ENCODE measurements at regions not wholly inside any gene's neighbourhood (a gene's known extent, or its start where the extent isn't known, plus 50 kb on each side); places are given as distances from the start of the nearest gene placed in this dataset.

- DNase-seq (ENCODE audit: low read depth in 2 of 2) = no peak
Observed at GRCh38 chr4:159500861-159501260, 398.0 kb downstream of the RAPGEF2 start.

GRCh38 chr4:159503236-159504008, 400.5 kb downstream of the RAPGEF2 start:
- no peak for DNase-seq (ENCODE audit: low read depth in 2 of 2)

GRCh38 chr4:159504684-159505083, 401.8 kb downstream of the RAPGEF2 start:
- DNase-seq (ENCODE audit: low read depth in 2 of 2) = no peak

GRCh38 chr4:159505266-159505975, 402.5 kb downstream of the RAPGEF2 start:
- DNase-seq (ENCODE audit: low read depth in 2 of 2) = no peak

- DNase-seq (ENCODE audit: low read depth in 2 of 2) = no peak
Observed at GRCh38 chr4:159506801-159507517, 404.1 kb downstream of the RAPGEF2 start.

GRCh38 chr4:159508917-159509500, 406.1 kb downstream of the RAPGEF2 start:
- DNase-seq (ENCODE audit: low read depth in 2 of 2) = no peak

GRCh38 chr4:159512348-159512747, 409.5 kb downstream of the RAPGEF2 start:
- DNase-seq (ENCODE audit: low read depth in 2 of 2) = no peak

GRCh38 chr4:159515314-159516025, 412.6 kb downstream of the RAPGEF2 start:
- DNase-seq (ENCODE audit: low read depth in 2 of 2) = no peak

- DNase-seq (ENCODE audit: low read depth in 2 of 2) = no peak
Observed at GRCh38 chr4:159516556-159517140, 413.8 kb downstream of the RAPGEF2 start.

- DNase-seq (ENCODE audit: low read depth in 2 of 2) = no peak
Observed at GRCh38 chr4:159520074-159520473, 417.2 kb downstream of the RAPGEF2 start.

GRCh38 chr4:159526172-159526571, 423.3 kb downstream of the RAPGEF2 start:
- no peak for DNase-seq (ENCODE audit: low read depth in 2 of 2)

- DNase-seq (ENCODE audit: low read depth in 2 of 2) = no peak
Observed at GRCh38 chr4:159534655-159535054, 431.8 kb downstream of the RAPGEF2 start.

- DNase-seq (ENCODE audit: low read depth in 2 of 2) = no peak
Observed at GRCh38 chr4:159538556-159538955, 435.7 kb downstream of the RAPGEF2 start.

GRCh38 chr4:159540038-159540437, 437.2 kb downstream of the RAPGEF2 start:
- DNase-seq (ENCODE audit: low read depth in 2 of 2) = no peak

- no peak for DNase-seq (ENCODE audit: low read depth in 2 of 2)
Observed at GRCh38 chr4:159540501-159540900, 437.6 kb downstream of the RAPGEF2 start.

GRCh38 chr4:159541143-159541542, 438.3 kb downstream of the RAPGEF2 start:
- DNase-seq (ENCODE audit: low read depth in 2 of 2) = no peak

- no peak for DNase-seq (ENCODE audit: low read depth in 2 of 2)
Observed at GRCh38 chr4:159542296-159542695, 439.4 kb downstream of the RAPGEF2 start.

- no peak for DNase-seq (ENCODE audit: low read depth in 2 of 2)
Observed at GRCh38 chr4:159543831-159544230, 441.0 kb downstream of the RAPGEF2 start.

- no peak for DNase-seq (ENCODE audit: low read depth in 2 of 2)
Observed at GRCh38 chr4:159545556-159545955, 442.7 kb downstream of the RAPGEF2 start.

GRCh38 chr4:159547645-159548308, 444.9 kb downstream of the RAPGEF2 start:
- DNase-seq (ENCODE audit: low read depth in 2 of 2) = no peak

GRCh38 chr4:159549098-159549518, 446.2 kb downstream of the RAPGEF2 start:
- no peak for DNase-seq (ENCODE audit: low read depth in 2 of 2)

Measured in stimulated activated CD8-positive, alpha-beta memory T cell treated with anti-CD3 and anti-CD28 coated beads, Interleukin-2, amount 100 ng/mL, for 48 hours (primary cell).